ENCODE measurements at regions not wholly inside any gene's neighbourhood (a gene's known extent, or its start where the extent isn't known, plus 50 kb on each side); places are given as distances from the start of the nearest gene placed in this dataset.

DNA sequence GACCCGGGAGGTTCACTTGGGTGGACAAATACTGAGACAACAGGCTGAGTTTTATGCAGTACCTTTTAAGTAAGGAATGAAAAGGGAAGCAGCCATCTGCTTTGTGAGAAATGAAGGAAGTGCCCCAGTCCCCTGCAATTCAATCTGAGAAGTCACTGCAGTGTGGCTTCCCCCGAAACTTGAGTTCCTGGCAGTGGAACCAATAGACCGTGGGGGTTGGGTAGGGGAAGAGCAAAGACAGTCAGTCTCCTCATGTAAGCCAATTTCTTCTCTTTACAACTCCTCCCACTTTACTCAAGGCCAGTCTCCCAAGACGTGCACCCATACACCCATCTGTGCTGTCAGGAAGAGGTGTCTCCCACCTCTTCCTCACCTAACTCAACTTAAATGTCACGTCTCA is 206.5 kb downstream of the BCAT1 start:
- TF ChIP-seq MYC (IDR thresholded peaks at IDR 0.05; ENCODE audit: low read depth, low read length): no peak
- TF ChIP-seq, protein P1, sequence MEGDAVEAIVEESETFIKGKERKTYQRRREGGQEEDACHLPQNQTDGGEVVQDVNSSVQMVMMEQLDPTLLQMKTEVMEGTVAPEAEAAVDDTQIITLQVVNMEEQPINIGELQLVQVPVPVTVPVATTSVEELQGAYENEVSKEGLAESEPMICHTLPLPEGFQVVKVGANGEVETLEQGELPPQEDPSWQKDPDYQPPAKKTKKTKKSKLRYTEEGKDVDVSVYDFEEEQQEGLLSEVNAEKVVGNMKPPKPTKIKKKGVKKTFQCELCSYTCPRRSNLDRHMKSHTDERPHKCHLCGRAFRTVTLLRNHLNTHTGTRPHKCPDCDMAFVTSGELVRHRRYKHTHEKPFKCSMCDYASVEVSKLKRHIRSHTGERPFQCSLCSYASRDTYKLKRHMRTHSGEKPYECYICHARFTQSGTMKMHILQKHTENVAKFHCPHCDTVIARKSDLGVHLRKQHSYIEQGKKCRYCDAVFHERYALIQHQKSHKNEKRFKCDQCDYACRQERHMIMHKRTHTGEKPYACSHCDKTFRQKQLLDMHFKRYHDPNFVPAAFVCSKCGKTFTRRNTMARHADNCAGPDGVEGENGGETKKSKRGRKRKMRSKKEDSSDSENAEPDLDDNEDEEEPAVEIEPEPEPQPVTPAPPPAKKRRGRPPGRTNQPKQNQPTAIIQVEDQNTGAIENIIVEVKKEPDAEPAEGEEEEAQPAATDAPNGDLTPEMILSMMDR (IDR thresholded peaks at IDR 0.05; ENCODE audit: extremely low read depth in 1 of 2, insufficient read depth in 1 of 2, low read depth in 1 of 2, low read length in 2 of 2): no peak
- TF ChIP-seq EZH2 (IDR thresholded peaks at IDR 0.05; ENCODE audit: borderline replicate concordance, low read depth, low read length, severe bottlenecking): no peak
- no peak for TF ChIP-seq POLR2AphosphoS5 (IDR thresholded peaks at IDR 0.05; ENCODE audit: insufficient read depth, low read depth, low read length)
- no peak for TF ChIP-seq POLR2A (IDR thresholded peaks at IDR 0.05; ENCODE audit: low read depth, low read length)

DNA sequence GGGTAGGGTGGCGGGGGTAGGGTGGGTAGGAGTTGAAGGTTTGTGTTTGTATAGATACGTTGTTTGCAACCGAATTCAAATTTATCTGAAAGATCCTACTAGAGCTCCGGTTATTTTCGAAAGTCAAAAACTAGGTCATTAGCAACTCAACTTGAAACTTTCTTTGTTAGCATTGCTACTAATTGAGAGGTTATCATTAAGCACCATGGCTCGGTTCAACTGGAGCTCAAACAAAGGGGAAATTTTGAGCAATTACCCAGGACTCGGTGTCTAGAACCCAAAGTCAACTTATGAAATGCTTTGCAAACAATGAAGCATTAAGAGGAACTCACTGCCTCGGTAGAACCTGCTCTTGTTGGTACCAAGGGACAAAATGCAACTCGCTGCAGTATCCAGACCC is 207.7 kb downstream of the BCAT1 start:
- TF ChIP-seq JUN (IDR thresholded peaks at IDR 0.05; ENCODE audit: borderline replicate concordance, insufficient read depth, insufficient read length, low read depth) (no peak), EZH2 (IDR thresholded peaks at IDR 0.05; ENCODE audit: borderline replicate concordance, low read depth, low read length, severe bottlenecking) (no peak), POLR2A (IDR thresholded peaks at IDR 0.05; ENCODE audit: low read depth, low read length) (no peak), FOS (IDR thresholded peaks at IDR 0.05; ENCODE audit: borderline replicate concordance, insufficient read depth, low read length) (no peak), GATA2 (IDR thresholded peaks at IDR 0.05; ENCODE audit: insufficient read depth, insufficient read length, low read depth, low read length) (no peak)
- TF ChIP-seq, protein P1 (IDR thresholded peaks at IDR 0.05; ENCODE audit: extremely low read depth in 1 of 2, insufficient read depth in 1 of 2, low read depth in 1 of 2, low read length in 2 of 2): no peak
- TF ChIP-seq, protein P2, sequence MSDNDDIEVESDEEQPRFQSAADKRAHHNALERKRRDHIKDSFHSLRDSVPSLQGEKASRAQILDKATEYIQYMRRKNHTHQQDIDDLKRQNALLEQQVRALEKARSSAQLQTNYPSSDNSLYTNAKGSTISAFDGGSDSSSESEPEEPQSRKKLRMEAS (IDR thresholded peaks at IDR 0.05; ENCODE audit: insufficient read depth, insufficient read length): no peak
- Histone ChIP-seq H3K36me3 (ENCODE audit: control insufficient read depth in 2 of 2, extremely low read depth in 1 of 2, insufficient read depth in 2 of 2, low read length in 2 of 2) (no peaks in the 10 kb centered on the region), H3K9ac (replicated peaks; ENCODE audit: extremely low read depth, insufficient read depth, low read length) (no peak overlapping the region), H2AFZ (ENCODE audit: low read depth, low read length) (no peak overlapping the region), H3K4me2 (ENCODE audit: insufficient read depth, low read length) (no peak overlapping the region), H3K9me3 (replicated peaks; ENCODE audit: control insufficient read depth, insufficient read depth, low read length) (no peaks in the 10 kb centered on the region), H3K27ac (ENCODE audit: insufficient read depth, low read depth, low read length) (no peak overlapping the region), H3K4me1 (ENCODE audit: control insufficient read depth, extremely low read depth, insufficient read depth, low read length) (no peaks in the 10 kb centered on the region), H3K79me2 (ENCODE audit: control insufficient read depth, insufficient read depth, low read length) (no peaks in the 10 kb centered on the region), H3K4me3 (replicated peaks in 1 of 3; ENCODE audit: insufficient read depth in 1 of 3, low read depth in 1 of 3, low read length in 3 of 3) (no peak overlapping the region), H3K27me3 (ENCODE audit: control insufficient read depth in 2 of 2, insufficient read depth in 2 of 2, low read length in 2 of 2) (no peaks in the 10 kb centered on the region), H4K20me1 (replicated peaks; ENCODE audit: control insufficient read depth, extremely low read depth, insufficient read depth, low read length) (no peaks in the 10 kb centered on the region), H3K9me1 (replicated peaks; ENCODE audit: control insufficient read depth, extremely low read depth, insufficient read depth, low read length) (no peaks in the 10 kb centered on the region)
- intact Hi-C loops (cut with micrococcal nuclease) (no loop called here), dilution Hi-C loops (cut with MboI; ENCODE audit: extremely low pct_ligation_motif_present, low sequenced_read_pairs) (no loop called here)
- BruUV-seq (replicated peaks): no TSS peak
- ChIA-PET CTCF (no interaction called here), POLR2A (no interaction called here)
- no peak for FAIRE-seq
- DNase-seq (ENCODE audit: low read depth, low spot score): no peak

More for the DNA sequence above, 206.5 kb downstream of the BCAT1 start:
- no TSS peak for BruUV-seq (replicated peaks)
- no peak overlapping the region for H3K27ac ChIP-seq (ENCODE audit: insufficient read depth, low read depth, low read length)
- intact Hi-C loops (cut with micrococcal nuclease) (no loop called here), dilution Hi-C loops (cut with MboI; ENCODE audit: extremely low pct_ligation_motif_present, low sequenced_read_pairs) (no loop called here)
- no peaks in the 10 kb centered on the region for H3K79me2 ChIP-seq (ENCODE audit: control insufficient read depth, insufficient read depth, low read length)
- no peak overlapping the region for H3K9ac ChIP-seq (replicated peaks; ENCODE audit: extremely low read depth, insufficient read depth, low read length)
- H3K4me3 ChIP-seq (replicated peaks in 1 of 3; ENCODE audit: insufficient read depth in 1 of 3, low read depth in 1 of 3, low read length in 3 of 3): no peak overlapping the region
- H3K4me1 ChIP-seq (ENCODE audit: control insufficient read depth, extremely low read depth, insufficient read depth, low read length): no peaks in the 10 kb centered on the region
- no peaks in the 10 kb centered on the region for H3K27me3 ChIP-seq (ENCODE audit: control insufficient read depth in 2 of 2, insufficient read depth in 2 of 2, low read length in 2 of 2)
- POLR2A ChIA-PET: no interaction called here
- no peak overlapping the region for H2AFZ ChIP-seq (ENCODE audit: low read depth, low read length)
- no peaks in the 10 kb centered on the region for H3K9me3 ChIP-seq (replicated peaks; ENCODE audit: control insufficient read depth, insufficient read depth, low read length)
- no peaks in the 10 kb centered on the region for H3K36me3 ChIP-seq (ENCODE audit: control insufficient read depth in 2 of 2, extremely low read depth in 1 of 2, insufficient read depth in 2 of 2, low read length in 2 of 2)
- no peaks in the 10 kb centered on the region for H4K20me1 ChIP-seq (replicated peaks; ENCODE audit: control insufficient read depth, extremely low read depth, insufficient read depth, low read length)
- CTCF ChIA-PET: no interaction called here
- no peak overlapping the region for H3K4me2 ChIP-seq (ENCODE audit: insufficient read depth, low read length)
- DNase-seq (ENCODE audit: low read depth, low spot score) (no peak), FAIRE-seq (no peak)
- H3K9me1 ChIP-seq (replicated peaks; ENCODE audit: control insufficient read depth, extremely low read depth, insufficient read depth, low read length): no peaks in the 10 kb centered on the region
